Left hindlimb (tissue), 1 donor: ENCODE measurements at regions not wholly inside any gene's neighbourhood (a gene's known extent, or its start where the extent isn't known, plus 50 kb on each side); places are given as distances from the start of the nearest gene placed in this dataset.

Source experiments
- DNase-seq: peaks from one replicate; pipeline ENCODE4 v3.0.0-alpha.2; 2018

GRCh38 chr4:10740891-10741620 is 56.5 kb upstream of the CLNK start:
- no peak for DNase-seq

- DNase-seq, result no peak
Measured at GRCh38 chr4:10740251-10740650, 55.7 kb upstream of the CLNK start.

GRCh38 chr4:10738826-10739489 is 54.4 kb upstream of the CLNK start:
- DNase-seq, result no peak

- DNase-seq, result no peak
Measured at GRCh38 chr4:10737337-10737736, 52.8 kb upstream of the CLNK start.

- DNase-seq, result no peak
Measured at GRCh38 chr4:10736895-10737294, 52.3 kb upstream of the CLNK start.

- no peak for DNase-seq
Measured at GRCh38 chr4:10736266-10736665, 51.7 kb upstream of the CLNK start.

GRCh38 chr4:10734697-10735096 is 50.1 kb upstream of the CLNK start:
- DNase-seq, result no peak
